ENCODE measurements at regions not wholly inside any gene's neighbourhood (a gene's known extent, or its start where the extent isn't known, plus 50 kb on each side); places are given as distances from the start of the nearest gene placed in this dataset.
"Not testable (repeated sequence)": the region's sequence is repeated elsewhere in the genome, so short reads cannot be mapped to it uniquely, and the experiment has no call there.

GRCh38 chr16:26594666-26595065 is 472.1 kb upstream of the C16orf82 start:
- no peak for DNase-seq (ENCODE audit: low spot score)

DNA sequence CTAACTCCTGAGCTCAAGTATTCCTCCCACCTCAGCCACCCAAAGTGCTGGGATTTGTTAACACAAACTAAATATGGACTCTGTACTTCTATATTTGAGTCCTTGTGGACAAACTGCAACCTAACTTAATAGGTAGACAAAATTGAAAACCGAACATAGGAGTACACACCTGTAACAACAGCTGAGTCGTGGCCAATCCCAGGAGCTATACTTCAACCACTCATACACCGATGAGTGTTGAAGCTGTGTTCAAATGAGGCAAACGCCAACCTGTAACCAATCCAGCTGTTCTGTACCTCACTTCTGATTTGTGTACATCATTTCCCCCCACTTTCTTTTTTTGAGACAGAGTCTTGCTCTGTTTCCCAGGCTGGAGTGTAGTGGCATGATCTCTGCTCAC is 471.5 kb upstream of the C16orf82 start:
- no peak for DNase-seq (ENCODE audit: low spot score)

GRCh38 chr16:26596033-26596432 is 470.7 kb upstream of the C16orf82 start:
- not testable (repeated sequence) for DNase-seq (ENCODE audit: low spot score)

DNA sequence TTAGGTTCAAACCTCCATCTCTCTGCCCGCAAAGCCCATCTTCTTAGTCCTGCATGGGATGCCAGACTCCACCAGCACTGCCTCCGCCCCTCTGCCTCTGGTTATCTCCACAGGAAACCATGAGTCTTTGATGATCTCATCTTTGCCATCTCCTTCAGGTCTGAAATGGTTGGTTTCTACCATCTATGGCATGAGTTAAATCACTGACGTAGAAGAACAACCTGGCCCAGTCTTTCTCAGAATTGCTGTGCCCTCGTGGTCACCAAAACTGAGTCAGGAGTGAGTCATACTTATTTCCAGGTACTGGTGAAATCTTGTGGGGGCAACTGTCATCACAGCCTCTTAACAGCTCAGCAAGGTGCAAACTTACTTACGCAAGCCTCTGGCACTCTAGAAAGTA is 468.7 kb upstream of the C16orf82 start:
- DNase-seq (ENCODE audit: low spot score), result peak; percentile 27

DNA sequence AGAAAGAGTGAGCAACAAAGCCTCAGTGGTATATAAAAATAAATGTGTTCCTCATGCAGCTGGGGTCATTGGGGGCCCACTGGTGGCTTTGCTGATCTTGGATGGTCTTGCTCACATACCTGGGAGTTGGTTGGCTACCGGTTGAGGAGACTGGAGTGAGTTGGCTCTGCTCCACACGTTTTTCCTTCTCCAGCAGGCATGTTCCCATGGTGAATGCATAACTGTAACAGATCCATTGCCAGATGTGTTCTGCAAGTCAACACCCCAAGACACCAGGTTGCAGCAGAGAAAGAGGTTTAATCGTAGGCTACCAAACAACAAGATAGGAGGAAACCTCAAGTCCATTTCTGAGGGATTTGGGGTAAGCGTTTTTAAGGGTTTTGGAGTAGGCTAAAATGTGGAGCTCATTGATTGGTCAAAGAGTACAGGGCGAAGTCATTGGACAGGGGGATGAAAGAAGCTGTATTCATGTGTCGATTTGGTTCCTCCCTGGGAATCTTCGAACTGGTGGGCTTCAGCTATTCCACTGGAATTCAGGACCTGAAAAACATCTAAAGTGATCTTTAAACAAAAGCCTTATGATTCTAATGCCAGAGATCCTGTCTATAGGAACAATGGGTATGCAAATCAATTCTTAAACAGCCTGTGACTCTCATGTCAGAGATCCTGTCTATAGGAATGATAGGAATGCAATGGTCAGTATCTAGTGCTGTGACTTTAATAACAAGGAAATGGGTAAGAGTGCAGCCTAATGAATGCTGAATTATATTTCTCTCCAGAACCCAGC is 467.5 kb upstream of the C16orf82 start:
- DNase-seq (ENCODE audit: low spot score), result no peak

- DNase-seq (ENCODE audit: low spot score), result no peak
Observed at GRCh38 chr16:26599785-26600104, 467.0 kb upstream of the C16orf82 start.

DNA sequence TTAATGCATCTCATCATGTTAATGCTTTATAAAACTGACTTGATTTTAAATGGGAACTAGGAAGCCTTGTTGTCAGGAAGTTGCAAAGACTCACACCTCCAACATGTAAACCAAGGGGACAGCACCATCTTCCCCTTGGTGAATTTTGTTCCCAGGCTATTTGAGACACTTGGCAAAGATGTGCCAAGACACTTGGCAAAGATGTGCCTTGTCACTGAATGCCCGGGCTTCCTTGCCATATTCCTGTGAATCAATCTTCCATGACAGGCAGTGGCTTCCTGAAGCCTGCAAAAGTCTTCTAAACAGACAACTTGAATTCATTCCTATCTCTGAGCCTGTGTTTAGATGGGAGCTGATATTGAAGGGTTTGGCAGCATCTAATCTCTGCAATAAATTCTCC is 465.4 kb upstream of the C16orf82 start:
- no peak for DNase-seq (ENCODE audit: low spot score)

GRCh38 chr16:26605626-26606271 is 461.0 kb upstream of the C16orf82 start:
- no peak for DNase-seq (ENCODE audit: low spot score)

GRCh38 chr16:26606381-26607150 is 460.2 kb upstream of the C16orf82 start:
- no peak for DNase-seq (ENCODE audit: low spot score)

DNA sequence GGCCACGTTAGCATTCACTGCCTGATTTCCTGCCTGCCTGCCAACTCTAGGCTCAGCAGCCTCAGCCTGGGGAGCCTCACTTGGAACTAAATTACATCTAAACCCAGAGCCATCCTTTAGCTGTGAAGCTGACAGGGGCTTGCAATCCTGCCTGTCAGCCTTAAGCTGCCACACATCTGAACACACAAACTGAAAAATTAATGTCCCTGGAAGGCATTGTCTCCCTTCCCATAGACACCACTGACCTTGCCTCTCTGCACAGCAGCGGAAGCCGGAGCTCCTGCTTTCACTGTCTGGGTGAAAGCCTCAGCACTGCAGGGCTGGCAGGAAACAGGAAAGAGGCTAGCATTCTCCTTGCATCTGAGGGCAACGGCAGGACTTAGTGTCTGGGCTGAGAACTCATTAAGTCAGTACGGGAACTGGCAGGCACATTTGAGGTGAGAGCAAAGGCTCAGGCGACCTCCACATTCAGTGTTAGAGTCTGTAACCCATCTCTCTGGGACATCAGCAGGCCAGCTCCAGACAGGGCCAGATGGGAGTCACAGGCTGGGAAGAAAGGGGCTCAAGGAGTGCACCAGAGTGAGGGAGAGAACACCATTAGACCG is 452.4 kb upstream of the C16orf82 start:
- no peak for DNase-seq (ENCODE audit: low spot score)

- no peak for DNase-seq (ENCODE audit: low spot score)
Observed at GRCh38 chr16:26623442-26623841, 443.3 kb upstream of the C16orf82 start.

DNA sequence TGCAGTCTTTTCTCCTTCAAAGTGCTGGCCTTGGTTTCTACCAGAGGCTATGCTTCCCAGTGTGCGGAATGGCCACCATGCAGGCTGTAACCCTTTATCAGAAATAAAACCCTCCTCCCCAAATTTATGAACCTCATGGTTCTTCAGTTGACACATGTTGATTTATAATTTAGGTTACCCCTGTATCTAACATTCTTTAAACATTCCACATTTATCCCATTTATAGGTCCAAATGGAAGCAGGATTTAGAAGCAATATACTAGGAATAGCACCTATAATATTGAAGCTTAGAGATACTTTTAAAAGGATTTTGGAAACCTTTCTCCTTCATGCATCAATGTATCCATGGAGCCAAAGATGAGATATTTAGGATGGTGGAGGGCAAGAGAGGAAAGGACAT is 438.8 kb upstream of the C16orf82 start:
- no peak for DNase-seq (ENCODE audit: low spot score)

DNA sequence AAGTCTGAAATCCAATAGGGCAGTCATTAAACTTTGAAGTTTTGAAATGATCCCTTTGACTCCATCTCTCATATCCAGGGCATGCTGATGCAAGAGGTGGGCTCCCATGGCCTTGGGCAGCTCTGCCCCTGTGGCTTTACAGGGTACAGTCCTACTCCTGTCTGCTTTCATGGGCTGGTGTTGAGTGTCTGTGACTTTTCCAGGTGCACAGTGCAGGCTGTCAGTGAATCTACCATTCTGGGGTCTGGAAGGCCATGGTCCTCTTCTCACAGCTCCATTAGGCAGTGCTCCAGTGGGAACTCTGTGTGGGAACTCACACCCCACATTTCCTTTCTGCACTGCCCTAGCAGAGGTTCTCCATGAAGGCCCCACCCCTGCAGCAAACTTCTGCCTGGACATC is 435.4 kb upstream of the C16orf82 start:
- not testable (repeated sequence) for DNase-seq (ENCODE audit: low spot score)

DNA sequence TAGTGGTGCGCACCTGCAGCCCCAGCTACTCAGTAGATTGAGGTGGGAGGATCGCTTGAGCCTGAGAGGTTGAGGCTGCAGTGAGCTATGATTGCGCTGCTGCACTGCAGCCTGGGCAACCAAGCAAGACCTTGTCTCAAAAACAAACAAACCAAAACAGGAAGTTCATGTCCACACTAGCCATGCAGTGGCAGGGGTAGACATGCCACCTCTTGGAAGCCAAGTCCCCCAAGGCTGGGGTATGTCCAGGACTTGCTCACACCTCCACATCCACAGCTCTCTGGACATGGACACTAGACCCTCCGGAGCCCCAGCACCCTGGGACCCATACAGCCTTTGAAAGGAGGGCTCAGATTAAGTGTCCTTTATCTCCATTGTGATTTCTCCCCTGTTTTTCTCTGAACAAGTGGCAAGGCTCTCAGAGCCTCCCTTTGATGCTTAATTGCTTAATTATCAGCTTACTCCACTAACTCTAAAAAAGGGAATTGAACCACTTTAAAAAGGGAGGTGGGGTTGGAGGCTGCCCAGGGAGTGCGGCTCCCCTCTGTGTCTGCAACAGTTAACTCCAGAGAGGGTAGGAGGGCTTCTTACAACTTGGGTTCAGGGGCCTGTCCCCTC is 424.6 kb upstream of the C16orf82 start:
- no peak for DNase-seq (ENCODE audit: low spot score)

DNA sequence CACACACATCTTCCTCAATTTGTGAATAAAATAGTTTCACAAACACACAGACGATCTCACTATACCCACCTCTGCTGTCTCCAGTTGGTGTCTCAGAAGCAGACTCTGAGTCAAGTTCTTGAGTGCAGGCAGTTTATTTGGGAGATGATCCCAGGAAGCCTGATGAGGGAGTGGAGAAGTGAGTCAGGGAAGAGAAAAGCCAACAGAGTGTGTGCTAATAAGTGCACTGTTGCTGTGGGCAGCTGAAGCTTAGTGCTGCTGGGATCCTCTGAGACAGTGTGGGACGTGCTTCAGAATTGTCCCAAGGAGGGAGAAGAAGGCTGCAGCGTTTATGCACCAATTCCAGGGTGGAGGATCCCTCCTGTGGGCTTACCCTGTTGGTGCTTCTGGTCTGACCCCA is 423.2 kb upstream of the C16orf82 start:
- no peak for DNase-seq (ENCODE audit: low spot score)

GRCh38 chr16:26644912-26645543 is 421.7 kb upstream of the C16orf82 start:
- no peak for DNase-seq (ENCODE audit: low spot score)

DNA sequence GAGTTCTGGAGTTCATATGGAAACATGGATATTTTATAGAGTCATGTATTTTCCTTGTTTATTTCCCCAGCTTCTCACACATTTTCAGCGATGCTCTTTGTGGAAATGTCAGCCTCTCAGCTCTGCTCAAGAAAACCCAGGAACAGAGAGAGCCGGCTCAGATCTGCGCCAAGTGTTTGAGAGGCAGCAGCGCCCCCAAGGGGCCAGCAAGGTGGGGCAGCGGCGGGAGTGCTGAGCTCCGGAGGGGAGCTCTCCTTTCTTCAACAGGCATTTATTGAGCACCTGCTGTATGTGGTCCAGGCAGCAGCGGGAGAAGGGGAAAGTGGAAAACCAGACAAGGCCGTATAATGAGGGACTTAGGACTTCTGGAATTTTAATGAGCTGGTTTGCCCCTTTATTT is 421.1 kb upstream of the C16orf82 start:
- no peak for DNase-seq (ENCODE audit: low spot score)

GRCh38 chr16:26647870-26648269 is 418.9 kb upstream of the C16orf82 start:
- no peak for DNase-seq (ENCODE audit: low spot score)

- DNase-seq (ENCODE audit: low spot score), result no peak
Observed at GRCh38 chr16:26648851-26649250, 417.9 kb upstream of the C16orf82 start.

GRCh38 chr16:26649381-26650045 is 417.2 kb upstream of the C16orf82 start:
- no peak for DNase-seq (ENCODE audit: low spot score)

DNA sequence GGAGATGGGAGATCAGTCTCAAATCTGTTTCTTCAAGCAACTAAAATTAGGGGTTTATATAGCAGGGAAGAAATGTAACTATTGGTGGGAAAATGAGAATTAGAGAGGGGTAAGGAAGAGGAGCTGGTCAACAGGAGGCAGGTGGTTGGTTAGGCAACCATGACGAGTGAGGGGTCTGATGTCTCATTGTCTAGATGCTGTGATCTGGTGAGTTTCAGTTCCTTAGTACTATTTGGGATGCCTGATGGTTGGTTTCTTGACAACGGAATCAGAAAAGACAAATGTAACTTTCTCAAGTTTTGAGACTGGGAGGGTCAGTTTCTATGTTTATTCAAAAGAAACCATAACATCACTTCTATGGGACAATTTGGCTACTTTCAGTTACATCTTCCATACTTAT is 415.3 kb upstream of the C16orf82 start:
- no peak for DNase-seq (ENCODE audit: low spot score)

Measured in RKO (cell line).